GM12878 (cell line): ENCODE measurements at regions not wholly inside any gene's neighbourhood (a gene's known extent, or its start where the extent isn't known, plus 50 kb on each side); places are given as distances from the start of the nearest gene placed in this dataset.

ENCODE experiments used
- ATAC-seq: fragments of 200-7000 bp; cut with Tn5 transposase; 3 replicates; pipeline ENCODE4 v1.9.1; 2020; ENCODE audit warnings: mild to moderate bottlenecking, moderate library complexity
- BruUV-seq: library from RNA; stranded (reverse); fragments of 400-500 nt; replicated peaks from 2 replicates; lab custom pipeline; 2021; lab: Mats Ljungman, UMichigan
- CTCF ChIA-PET: fragments of 300-600 bp; sonication (Branson Sonifier 250); formaldehyde crosslinking; extraction: SDS; loops from one replicate; lab custom pipeline; 2021; ENCODE audit warnings: inconsistent platforms; lab: Yijun Ruan, JAX
- POLR2A ChIA-PET: fragments of 350-600 bp; formaldehyde crosslinking; extraction: SDS; loops from one replicate; lab custom pipeline; 2021; ENCODE audit warnings: inconsistent platforms; lab: Charles Lee
- RAD21 ChIA-PET: fragments of 300-600 bp; sonication (Branson Sonifier 250); formaldehyde crosslinking; loops from one replicate; lab custom pipeline; 2023; ENCODE audit warnings: antibody characterized with exemption; ENCODE audit not compliant: unreplicated experiment; lab: Charles Lee
- SMC1A ChIA-PET: fragments of 300-600 bp; sonication (Branson Sonifier 250); formaldehyde crosslinking; loops from one replicate; lab custom pipeline; 2023; ENCODE audit not compliant: unreplicated experiment, uncharacterized antibody; lab: Charles Lee
- DNase-seq: peaks from one replicate; pipeline ENCODE4 v3.0.0-alpha.2; 2011; ENCODE audit warnings: low read depth, low spot score
- FAIRE-seq: peaks from 3 replicates; lab custom pipeline; 2011; peaks lifted over from hg19 to GRCh38; lab: Jason Lieb, UNC
- H2AFZ ChIP-seq: 2 replicates; pipeline ENCODE4 v1.6.0; 2011; ENCODE audit warnings: low read depth, low read length, control low read depth; ENCODE audit not compliant: control insufficient read depth
- H3K27ac ChIP-seq: 2 replicates; pipeline ENCODE4 v1.5.1; 2011; ENCODE audit warnings: control low read depth; ENCODE audit not compliant: control insufficient read depth, insufficient read depth
- H3K27me3 ChIP-seq, 2 experiments: replicated peaks in 1 of 2; 2 replicates each; pipeline versions ENCODE4 v1.6.0 to v1.6.1; 2011; ENCODE audit warnings: low read length in 1 of 2; ENCODE audit not compliant: control insufficient read depth in 2 of 2, insufficient read depth in 2 of 2
- H3K36me3 ChIP-seq, 2 experiments: 2 replicates each; pipeline ENCODE4 v1.5.1; 2011; ENCODE audit warnings: low read length in 1 of 2; ENCODE audit not compliant: control insufficient read depth in 2 of 2, insufficient read depth in 2 of 2
- H3K4me1 ChIP-seq: 2 replicates; pipeline ENCODE4 v1.6.1; 2011; ENCODE audit warnings: mild to moderate bottlenecking, low read length, moderate library complexity, mixed read lengths; ENCODE audit not compliant: control insufficient read depth, insufficient read depth
- H3K4me2 ChIP-seq: 2 replicates; pipeline ENCODE4 v1.6.0; 2011; ENCODE audit warnings: control low read depth; ENCODE audit not compliant: control insufficient read depth, insufficient read depth
- H3K4me3 ChIP-seq: fragments of 200-600 bp; sonication (generic); 2 replicates; pipeline ENCODE4 v1.5.1; 2016
- H3K79me2 ChIP-seq: 2 replicates; pipeline ENCODE4 v1.6.0; 2011; ENCODE audit warnings: low read length; ENCODE audit not compliant: control insufficient read depth, insufficient read depth
- H3K9ac ChIP-seq: 2 replicates; pipeline ENCODE4 v1.8.0; 2011; ENCODE audit warnings: low read length, control low read depth, mixed read lengths; ENCODE audit not compliant: control insufficient read depth, insufficient read depth
- H3K9me3 ChIP-seq: replicated peaks from 3 replicates; pipeline ENCODE4 v1.5.1; 2011; ENCODE audit warnings: mild to moderate bottlenecking, low read length; ENCODE audit not compliant: control insufficient read depth, insufficient read depth
- H4K20me1 ChIP-seq: 2 replicates; pipeline ENCODE4 v1.6.0; 2011; ENCODE audit not compliant: control insufficient read depth, insufficient read depth
- CBX5 ChIP-seq: sonication (generic); IDR thresholded peaks from 2 replicates; pipeline ENCODE4 v1.6.1; 2016; ENCODE audit warnings: low read depth, moderate library complexity, mild to moderate bottlenecking, inconsistent platforms
- CHD4 ChIP-seq: fragments of 200-600 bp; sonication (generic); IDR thresholded peaks from 2 replicates; pipeline ENCODE4 v1.6.1; 2016; ENCODE audit warnings: mild to moderate bottlenecking
- CTCF ChIP-seq, 3 experiments: IDR thresholded peaks in 2 of 3; conservative IDR thresholded peaks in 1 of 3; 2 replicates each; pipeline ENCODE4 v1.5.1; 2011; ENCODE audit warnings: low read depth in 3 of 3, low read length in 3 of 3, mild to moderate bottlenecking in 3 of 3, control low read depth in 2 of 3, moderate library complexity in 2 of 3, inconsistent platforms in 1 of 3, mixed read lengths in 1 of 3; ENCODE audit not compliant: control insufficient read depth in 2 of 3, insufficient read depth in 1 of 3; ENCODE audit errors: extremely low read depth in 1 of 3
- MEF2A ChIP-seq: IDR thresholded peaks from 2 replicates; pipeline ENCODE4 v1.6.1; 2011; ENCODE audit warnings: low read depth, mild to moderate bottlenecking, low read length, moderate library complexity; ENCODE audit not compliant: insufficient read depth
- MEF2B ChIP-seq: fragments of 450-650 bp; IDR thresholded peaks from 2 replicates; pipeline ENCODE4 v1.6.1; 2018; ENCODE audit warnings: mild to moderate bottlenecking, moderate library complexity; ENCODE audit not compliant: partially characterized antibody, poor library complexity, severe bottlenecking
- RB1 ChIP-seq: fragments of 450-650 bp; formaldehyde crosslinking; IDR thresholded peaks from 2 replicates; pipeline ENCODE4 v1.6.1; 2017; ENCODE audit warnings: mild to moderate bottlenecking, borderline replicate concordance
- SMAD1 ChIP-seq: fragments of 450-650 bp; IDR thresholded peaks from 2 replicates; pipeline ENCODE4 v1.6.1; 2018; ENCODE audit warnings: mild to moderate bottlenecking, low read depth; ENCODE audit not compliant: partially characterized antibody
- YBX1 ChIP-seq: fragments of 450-650 bp; IDR thresholded peaks from 2 replicates; pipeline ENCODE4 v1.6.1; 2016; ENCODE audit warnings: antibody characterized with exemption
- WGBS: methylation state at CpG from one replicate; pipeline ENCODE4 v1.1.6; 2016; ENCODE audit warnings: low lambda C conversion rate; ENCODE audit not compliant: insufficient replicate concordance, insufficient coverage; ENCODE audit errors: missing lambda C conversion rate; 5-methylcytosine and 5-hydroxymethylcytosine counted together
- in situ Hi-C: fragments of 300-500 bp; cut with MboI; formaldehyde crosslinking; loops from 9 replicates; pipeline ENCODE4 v1.14.3; 2018; ENCODE audit warnings: mixed read lengths
- intact Hi-C: fragments of 100-400 bp; cut with micrococcal nuclease; formaldehyde crosslinking; loops from one replicate; pipeline ENCODE4 v1.14.2; 2022; ENCODE audit not compliant: unreplicated experiment
- TF ChIP-seq, protein P1 (sequence below): IDR thresholded peaks from 2 replicates; pipeline ENCODE4 v1.6.1; 2012; ENCODE audit warnings: low read depth, low read length, improper control_type of control experiment
- TF ChIP-seq, protein P2 (sequence below): fragments of 150-350 bp; IDR thresholded peaks from 2 replicates; pipeline ENCODE4 v1.6.1; 2014; ENCODE audit warnings: mild to moderate bottlenecking, low read depth, low read length
- TF ChIP-seq, protein P3 (sequence below): fragments of 450-650 bp; formaldehyde crosslinking; IDR thresholded peaks from 2 replicates; pipeline ENCODE4 v1.5.0; 2022; ENCODE audit warnings: mild to moderate bottlenecking, missing genetic modification characterization
- TF ChIP-seq, protein P4 (sequence below): fragments of 450-650 bp; IDR thresholded peaks from 2 replicates; pipeline ENCODE4 v1.6.1; 2016; ENCODE audit warnings: mild to moderate bottlenecking

DNA sequence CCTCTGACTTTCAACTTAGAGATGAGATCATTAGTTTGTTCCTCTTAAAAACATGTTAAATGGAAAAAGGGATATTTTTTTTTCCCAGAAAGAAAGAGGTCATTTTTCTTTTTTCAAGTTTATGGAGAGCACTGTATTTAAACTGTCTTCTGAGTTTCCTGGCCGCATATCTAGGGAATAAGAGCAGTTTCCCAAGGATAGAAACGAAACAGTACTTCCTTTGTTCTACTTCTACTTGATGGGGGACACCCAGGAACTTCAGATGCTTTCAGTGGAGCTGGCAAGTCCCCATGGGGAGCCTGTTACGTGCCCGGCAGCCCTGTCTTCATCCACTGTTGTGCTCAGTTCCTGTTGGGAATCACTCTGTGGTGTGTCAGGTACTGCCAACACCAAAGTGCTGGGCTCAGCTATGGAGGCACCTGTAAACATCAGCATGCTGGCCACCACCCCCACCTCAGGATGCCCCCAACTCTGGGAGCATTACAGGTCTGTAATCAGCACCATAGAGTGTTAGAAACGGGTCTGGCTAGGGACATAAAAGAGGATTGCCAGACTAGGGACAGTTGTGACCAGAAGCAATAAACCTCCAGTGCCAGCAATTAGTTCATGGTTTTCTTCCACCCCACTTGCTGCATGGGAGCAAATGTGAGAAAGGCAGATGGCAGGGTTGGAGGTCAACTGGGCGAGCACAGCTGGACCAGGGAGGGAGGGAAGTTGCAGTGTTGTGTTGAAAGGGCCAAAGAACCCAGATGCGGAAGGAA lies 221.7 kb upstream of the ECI2 start:
- SMC1A ChIA-PET = no interaction called here
- no peak for TF ChIP-seq RB1
- TF ChIP-seq CBX5 = no peak
- TF ChIP-seq CTCF (IDR thresholded peaks at IDR 0.05 in 2 of 3, conservative IDR thresholded peaks at IDR 0.05 in 1 of 3; ENCODE audit: control insufficient read depth in 2 of 3, extremely low read depth in 1 of 3, insufficient read depth in 1 of 3, low read depth in 3 of 3, low read length in 3 of 3) = no peak
- no peak for TF ChIP-seq MEF2B
- TF ChIP-seq MEF2A = no peak
- TF ChIP-seq, protein P1, sequence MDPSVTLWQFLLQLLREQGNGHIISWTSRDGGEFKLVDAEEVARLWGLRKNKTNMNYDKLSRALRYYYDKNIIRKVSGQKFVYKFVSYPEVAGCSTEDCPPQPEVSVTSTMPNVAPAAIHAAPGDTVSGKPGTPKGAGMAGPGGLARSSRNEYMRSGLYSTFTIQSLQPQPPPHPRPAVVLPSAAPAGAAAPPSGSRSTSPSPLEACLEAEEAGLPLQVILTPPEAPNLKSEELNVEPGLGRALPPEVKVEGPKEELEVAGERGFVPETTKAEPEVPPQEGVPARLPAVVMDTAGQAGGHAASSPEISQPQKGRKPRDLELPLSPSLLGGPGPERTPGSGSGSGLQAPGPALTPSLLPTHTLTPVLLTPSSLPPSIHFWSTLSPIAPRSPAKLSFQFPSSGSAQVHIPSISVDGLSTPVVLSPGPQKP = no peak
- no peak for TF ChIP-seq CHD4
- TF ChIP-seq, protein P2, sequence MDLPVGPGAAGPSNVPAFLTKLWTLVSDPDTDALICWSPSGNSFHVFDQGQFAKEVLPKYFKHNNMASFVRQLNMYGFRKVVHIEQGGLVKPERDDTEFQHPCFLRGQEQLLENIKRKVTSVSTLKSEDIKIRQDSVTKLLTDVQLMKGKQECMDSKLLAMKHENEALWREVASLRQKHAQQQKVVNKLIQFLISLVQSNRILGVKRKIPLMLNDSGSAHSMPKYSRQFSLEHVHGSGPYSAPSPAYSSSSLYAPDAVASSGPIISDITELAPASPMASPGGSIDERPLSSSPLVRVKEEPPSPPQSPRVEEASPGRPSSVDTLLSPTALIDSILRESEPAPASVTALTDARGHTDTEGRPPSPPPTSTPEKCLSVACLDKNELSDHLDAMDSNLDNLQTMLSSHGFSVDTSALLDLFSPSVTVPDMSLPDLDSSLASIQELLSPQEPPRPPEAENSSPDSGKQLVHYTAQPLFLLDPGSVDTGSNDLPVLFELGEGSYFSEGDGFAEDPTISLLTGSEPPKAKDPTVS = no peak
- no peak for TF ChIP-seq SMAD1
- TF ChIP-seq, protein P3, sequence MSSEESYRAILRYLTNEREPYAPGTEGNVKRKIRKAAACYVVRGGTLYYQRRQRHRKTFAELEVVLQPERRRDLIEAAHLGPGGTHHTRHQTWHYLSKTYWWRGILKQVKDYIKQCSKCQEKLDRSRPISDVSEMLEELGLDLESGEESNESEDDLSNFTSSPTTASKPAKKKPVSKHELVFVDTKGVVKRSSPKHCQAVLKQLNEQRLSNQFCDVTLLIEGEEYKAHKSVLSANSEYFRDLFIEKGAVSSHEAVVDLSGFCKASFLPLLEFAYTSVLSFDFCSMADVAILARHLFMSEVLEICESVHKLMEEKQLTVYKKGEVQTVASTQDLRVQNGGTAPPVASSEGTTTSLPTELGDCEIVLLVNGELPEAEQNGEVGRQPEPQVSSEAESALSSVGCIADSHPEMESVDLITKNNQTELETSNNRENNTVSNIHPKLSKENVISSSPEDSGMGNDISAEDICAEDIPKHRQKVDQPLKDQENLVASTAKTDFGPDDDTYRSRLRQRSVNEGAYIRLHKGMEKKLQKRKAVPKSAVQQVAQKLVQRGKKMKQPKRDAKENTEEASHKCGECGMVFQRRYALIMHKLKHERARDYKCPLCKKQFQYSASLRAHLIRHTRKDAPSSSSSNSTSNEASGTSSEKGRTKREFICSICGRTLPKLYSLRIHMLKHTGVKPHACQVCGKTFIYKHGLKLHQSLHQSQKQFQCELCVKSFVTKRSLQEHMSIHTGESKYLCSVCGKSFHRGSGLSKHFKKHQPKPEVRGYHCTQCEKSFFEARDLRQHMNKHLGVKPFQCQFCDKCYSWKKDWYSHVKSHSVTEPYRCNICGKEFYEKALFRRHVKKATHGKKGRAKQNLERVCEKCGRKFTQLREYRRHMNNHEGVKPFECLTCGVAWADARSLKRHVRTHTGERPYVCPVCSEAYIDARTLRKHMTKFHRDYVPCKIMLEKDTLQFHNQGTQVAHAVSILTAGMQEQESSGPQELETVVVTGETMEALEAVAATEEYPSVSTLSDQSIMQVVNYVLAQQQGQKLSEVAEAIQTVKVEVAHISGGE (CRISPR knock-in tag) = no peak
- no peak for TF ChIP-seq YBX1
- TF ChIP-seq, protein P4, sequence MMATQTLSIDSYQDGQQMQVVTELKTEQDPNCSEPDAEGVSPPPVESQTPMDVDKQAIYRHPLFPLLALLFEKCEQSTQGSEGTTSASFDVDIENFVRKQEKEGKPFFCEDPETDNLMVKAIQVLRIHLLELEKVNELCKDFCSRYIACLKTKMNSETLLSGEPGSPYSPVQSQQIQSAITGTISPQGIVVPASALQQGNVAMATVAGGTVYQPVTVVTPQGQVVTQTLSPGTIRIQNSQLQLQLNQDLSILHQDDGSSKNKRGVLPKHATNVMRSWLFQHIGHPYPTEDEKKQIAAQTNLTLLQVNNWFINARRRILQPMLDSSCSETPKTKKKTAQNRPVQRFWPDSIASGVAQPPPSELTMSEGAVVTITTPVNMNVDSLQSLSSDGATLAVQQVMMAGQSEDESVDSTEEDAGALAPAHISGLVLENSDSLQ = no peak

More for the DNA sequence above, 221.7 kb upstream of the ECI2 start:
- H3K4me1 ChIP-seq = no peaks in the 10 kb centered on the region
- H3K27me3 ChIP-seq = no peaks in the 10 kb centered on the region; a peak in 1 of 4 replicates
- H3K4me2 ChIP-seq = no peak overlapping the region
- BruUV-seq = no TSS peak
- intact Hi-C loops (no loop called here), in situ Hi-C loops (no loop called here)
- H3K9ac ChIP-seq = no peak overlapping the region
- no peaks in the 10 kb centered on the region for H3K79me2 ChIP-seq
- H3K4me3 ChIP-seq = no peak overlapping the region
- no peak for DNase-seq
- 48% methylated on average over 7 of the region's 7 CpGs for WGBS
- ChIA-PET POLR2A (no interaction called here), RAD21 (no interaction called here), CTCF (interaction anchor here (0.7 kb wide), 1 partner anchor 517 kb away, joined by 3 read pairs; no protein-coding TSS in a partner anchor)
- no peaks in the 10 kb centered on the region for H3K36me3 ChIP-seq
- H3K9me3 ChIP-seq = no peaks in the 10 kb centered on the region; the same call in 2 of the 3 replicates
- H4K20me1 ChIP-seq = no peaks in the 10 kb centered on the region
- H3K27ac ChIP-seq = no peak overlapping the region
- no peak for ATAC-seq
- no peak for FAIRE-seq
- no peak overlapping the region for H2AFZ ChIP-seq
